Keratinocyte (primary cell): ENCODE measurements at regions not wholly inside any gene's neighbourhood (a gene's known extent, or its start where the extent isn't known, plus 50 kb on each side); places are given as distances from the start of the nearest gene placed in this dataset.
"Not testable (repeated sequence)": the region's sequence is repeated elsewhere in the genome, so short reads cannot be mapped to it uniquely, and the experiment has no call there.

Source experiments
- DNase-seq: peaks from one replicate; pipeline ENCODE4 v3.0.0-alpha.2; 2011; ENCODE audit warnings: low read depth, missing footprints, low spot score
- FAIRE-seq: peaks from 2 replicates; lab custom pipeline; 2011; peaks lifted over from hg19 to GRCh38; lab: Jason Lieb, UNC
- H2AFZ ChIP-seq: 2 replicates; pipeline ENCODE4 v1.6.0; 2012; ENCODE audit warnings: low read length, control low read depth, inconsistent platforms; ENCODE audit not compliant: control insufficient read depth
- H3K27ac ChIP-seq: 2 replicates; pipeline ENCODE4 v1.5.1; 2011; ENCODE audit warnings: low read length; ENCODE audit not compliant: control insufficient read depth, insufficient read depth
- H3K27me3 ChIP-seq: 3 replicates; pipeline ENCODE4 v1.6.0; 2011; ENCODE audit warnings: low read length; ENCODE audit not compliant: control insufficient read depth, insufficient read depth; ENCODE audit errors: extremely low read depth
- H3K36me3 ChIP-seq, 2 experiments: 2 replicates in 1 of 2; 3 replicates in 1 of 2; pipeline ENCODE4 v1.5.1; 2011; ENCODE audit warnings: low read length in 2 of 2, mild to moderate bottlenecking in 1 of 2; ENCODE audit not compliant: control insufficient read depth in 2 of 2, insufficient read depth in 2 of 2; ENCODE audit errors: extremely low read depth in 1 of 2
- H3K4me1 ChIP-seq: 3 replicates; pipeline ENCODE4 v1.5.1; 2011; ENCODE audit warnings: low read length; ENCODE audit not compliant: control insufficient read depth, insufficient read depth; ENCODE audit errors: extremely low read depth
- H3K4me2 ChIP-seq: 3 replicates; pipeline ENCODE4 v1.6.0; 2011; ENCODE audit warnings: low read depth, low read length; ENCODE audit not compliant: control insufficient read depth, insufficient read depth; ENCODE audit errors: extremely low read depth
- H3K4me3 ChIP-seq, 3 experiments: fragments of 200-600 bp in 1 of 3; sonication (generic) in 1 of 3; 2 replicates in 2 of 3; 3 replicates in 1 of 3; pipeline ENCODE4 v1.5.1; 2011 to 2016; ENCODE audit warnings: low read length in 3 of 3, mild to moderate bottlenecking in 3 of 3, control low read depth in 2 of 3, inconsistent platforms in 1 of 3, low read depth in 1 of 3, mixed read lengths in 1 of 3, mixed run types in 1 of 3, moderate library complexity in 1 of 3; ENCODE audit not compliant: control insufficient read depth in 2 of 3, insufficient read depth in 2 of 3; ENCODE audit errors: extremely low read depth in 1 of 3
- H3K79me2 ChIP-seq: 2 replicates; pipeline ENCODE4 v1.6.0; 2012; ENCODE audit warnings: low read length; ENCODE audit not compliant: control insufficient read depth, insufficient read depth
- H3K9ac ChIP-seq: 3 replicates; pipeline ENCODE4 v1.6.0; 2011; ENCODE audit warnings: low read length; ENCODE audit not compliant: control insufficient read depth, insufficient read depth; ENCODE audit errors: extremely low read depth
- H3K9me1 ChIP-seq: 3 replicates; pipeline ENCODE4 v1.6.0; 2011; ENCODE audit warnings: low read length; ENCODE audit not compliant: control insufficient read depth, insufficient read depth; ENCODE audit errors: extremely low read depth
- H3K9me3 ChIP-seq: 2 replicates; pipeline ENCODE4 v1.5.1; 2012; ENCODE audit warnings: low read depth, low read length; ENCODE audit not compliant: control insufficient read depth
- H4K20me1 ChIP-seq: 3 replicates; pipeline ENCODE4 v1.6.0; 2011; ENCODE audit warnings: low read length; ENCODE audit not compliant: control insufficient read depth, insufficient read depth; ENCODE audit errors: extremely low read depth
- CTCF ChIP-seq, 3 experiments: IDR thresholded peaks in 1 of 3; conservative IDR thresholded peaks in 1 of 3; optimal IDR thresholded peaks in 1 of 3; 2 replicates in 2 of 3; 3 replicates in 1 of 3; pipeline versions ENCODE3 to v1.5.1; 2011; ENCODE audit warnings: low read length in 3 of 3, mild to moderate bottlenecking in 3 of 3, moderate library complexity in 2 of 3, control low read depth in 1 of 3, inconsistent platforms in 1 of 3; ENCODE audit not compliant: insufficient read depth in 2 of 3; ENCODE audit errors: extremely low read depth in 1 of 3
- EZH2 ChIP-seq: IDR thresholded peaks from one replicate; pipeline ENCODE4 v1.6.1; 2012; ENCODE audit warnings: inconsistent platforms, mild to moderate bottlenecking, low read length, moderate library complexity
- dilution Hi-C: fragments of 300-500 bp; cut with MboI; formaldehyde crosslinking; loops from one replicate; pipeline ENCODE4 v1.7.0; 2020; ENCODE audit warnings: low sequenced_read_pairs; ENCODE audit not compliant: extremely low pct_ligation_motif_present

DNA sequence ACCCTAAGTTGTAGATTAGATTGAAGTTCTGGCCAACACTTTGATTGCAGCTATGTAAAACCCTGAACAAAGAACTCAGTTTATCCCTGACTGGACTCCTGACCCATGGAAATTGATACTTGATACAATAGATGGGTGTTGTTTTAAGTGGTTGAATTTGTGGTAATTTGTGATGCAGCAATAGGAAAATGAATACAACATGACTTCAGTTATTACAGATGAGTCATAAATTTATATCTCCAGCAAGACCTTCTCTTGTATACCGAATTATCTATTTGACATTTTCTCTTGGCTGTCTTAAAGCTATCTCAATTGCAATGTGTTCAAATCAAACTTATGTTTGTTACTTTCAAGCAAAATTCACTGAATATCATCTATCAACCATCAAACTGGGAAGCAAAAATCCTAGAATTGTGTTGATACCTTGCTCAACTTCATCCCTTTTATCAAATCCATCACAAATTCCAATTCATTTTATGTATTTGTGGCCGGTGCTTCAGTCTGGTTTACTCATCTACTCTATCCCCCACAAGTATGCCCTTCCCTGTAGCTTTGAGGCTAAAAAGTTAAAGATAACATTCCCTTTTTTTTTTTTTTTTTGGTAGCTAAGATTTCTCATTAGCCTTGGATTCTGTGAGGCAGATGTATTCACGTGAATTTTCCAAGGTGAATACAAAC lies 129.4 kb upstream of the CENPW start:
- no peak overlapping the region for H3K27ac ChIP-seq
- no peaks in the 10 kb centered on the region for H3K36me3 ChIP-seq
- TF ChIP-seq EZH2 (no peak), CTCF (optimal IDR thresholded peaks at IDR 0.05 in 1 of 3, IDR thresholded peaks at IDR 0.05 in 1 of 3, conservative IDR thresholded peaks at IDR 0.05 in 1 of 3; ENCODE audit: extremely low read depth in 1 of 3, insufficient read depth in 2 of 3, low read length in 3 of 3) (no peak)
- H3K9ac ChIP-seq: no peak overlapping the region
- no peaks in the 10 kb centered on the region for H3K79me2 ChIP-seq
- H4K20me1 ChIP-seq: no peaks in the 10 kb centered on the region
- no peaks in the 10 kb centered on the region for H3K9me1 ChIP-seq
- H2AFZ ChIP-seq: no peak overlapping the region
- H3K27me3 ChIP-seq: no peaks in the 10 kb centered on the region
- DNase-seq: no peak
- H3K4me3 ChIP-seq: no peak overlapping the region
- H3K9me3 ChIP-seq: no peaks in the 10 kb centered on the region
- dilution Hi-C loops: no loop called here
- FAIRE-seq: no peak
- H3K4me2 ChIP-seq: no peak overlapping the region
- H3K4me1 ChIP-seq: no peaks in the 10 kb centered on the region

DNA sequence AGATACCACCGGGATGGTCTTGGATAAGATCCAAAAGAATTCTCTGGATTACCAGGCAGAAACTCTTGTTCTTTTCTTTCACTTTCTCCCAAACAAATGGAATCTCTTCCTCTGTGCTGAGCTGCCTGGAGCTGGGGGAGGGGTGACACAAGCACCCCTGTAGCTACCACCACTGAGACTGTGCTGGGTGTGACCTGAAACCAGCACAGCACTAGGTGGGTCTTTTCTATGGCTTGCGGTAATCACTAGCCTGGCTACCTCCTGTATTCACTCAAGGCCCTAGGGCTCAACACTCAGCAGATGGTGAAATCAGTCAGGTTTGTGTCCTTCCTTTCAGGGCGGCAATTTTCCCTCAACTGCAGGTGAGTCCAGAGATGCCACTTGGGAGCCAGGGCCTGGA lies 122.4 kb upstream of the CENPW start:
- no peaks in the 10 kb centered on the region for H3K9me3 ChIP-seq
- H3K27me3 ChIP-seq: no peaks in the 10 kb centered on the region
- no peak overlapping the region for H3K4me2 ChIP-seq
- DNase-seq: no peak
- dilution Hi-C loops: no loop called here
- H4K20me1 ChIP-seq: no peaks in the 10 kb centered on the region
- FAIRE-seq: no peak
- no peak overlapping the region for H3K27ac ChIP-seq
- H3K79me2 ChIP-seq: no peaks in the 10 kb centered on the region
- H3K4me3 ChIP-seq: no peak overlapping the region
- no peak overlapping the region for H3K9ac ChIP-seq
- no peaks in the 10 kb centered on the region for H3K4me1 ChIP-seq
- TF ChIP-seq EZH2 (no peak), CTCF (optimal IDR thresholded peaks at IDR 0.05 in 1 of 3, IDR thresholded peaks at IDR 0.05 in 1 of 3, conservative IDR thresholded peaks at IDR 0.05 in 1 of 3; ENCODE audit: extremely low read depth in 1 of 3, insufficient read depth in 2 of 3, low read length in 3 of 3) (no peak)
- no peaks in the 10 kb centered on the region for H3K36me3 ChIP-seq
- no peaks in the 10 kb centered on the region for H3K9me1 ChIP-seq
- no peak overlapping the region for H2AFZ ChIP-seq

DNA sequence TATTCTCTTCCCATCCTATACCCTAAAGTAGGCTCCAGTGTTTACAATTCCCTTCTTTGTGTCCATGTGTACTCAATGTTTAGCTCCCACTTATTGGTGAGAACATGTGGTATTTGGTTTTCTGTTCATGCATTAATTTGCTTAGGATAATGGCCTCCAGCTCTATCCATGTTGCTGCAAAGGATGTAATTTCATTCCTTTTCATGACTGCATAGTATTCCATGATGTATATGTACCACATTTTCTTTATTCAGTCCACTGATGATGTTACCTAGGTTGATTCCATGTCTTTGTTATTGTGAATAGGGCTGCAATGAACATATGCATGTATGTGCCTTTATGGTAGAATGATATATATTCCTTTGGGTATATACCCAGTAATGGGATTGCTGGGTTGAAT lies 119.0 kb upstream of the CENPW start:
- H3K79me2 ChIP-seq, H3K4me1 ChIP-seq, FAIRE-seq, H3K9ac ChIP-seq, DNase-seq, H3K4me3 ChIP-seq, H4K20me1 ChIP-seq, H3K9me1 ChIP-seq, H3K27me3 ChIP-seq, H2AFZ ChIP-seq, dilution Hi-C loops, H3K9me3 ChIP-seq, H3K4me2 ChIP-seq, H3K27ac ChIP-seq, H3K36me3 ChIP-seq: not testable (repeated sequence)
